ENCODE measurements at regions not wholly inside any gene's neighbourhood (a gene's known extent, or its start where the extent isn't known, plus 50 kb on each side); places are given as distances from the start of the nearest gene placed in this dataset.
A peak's percentile ranks its signal among the peaks of the same experiment; 100 is the strongest.

DNA sequence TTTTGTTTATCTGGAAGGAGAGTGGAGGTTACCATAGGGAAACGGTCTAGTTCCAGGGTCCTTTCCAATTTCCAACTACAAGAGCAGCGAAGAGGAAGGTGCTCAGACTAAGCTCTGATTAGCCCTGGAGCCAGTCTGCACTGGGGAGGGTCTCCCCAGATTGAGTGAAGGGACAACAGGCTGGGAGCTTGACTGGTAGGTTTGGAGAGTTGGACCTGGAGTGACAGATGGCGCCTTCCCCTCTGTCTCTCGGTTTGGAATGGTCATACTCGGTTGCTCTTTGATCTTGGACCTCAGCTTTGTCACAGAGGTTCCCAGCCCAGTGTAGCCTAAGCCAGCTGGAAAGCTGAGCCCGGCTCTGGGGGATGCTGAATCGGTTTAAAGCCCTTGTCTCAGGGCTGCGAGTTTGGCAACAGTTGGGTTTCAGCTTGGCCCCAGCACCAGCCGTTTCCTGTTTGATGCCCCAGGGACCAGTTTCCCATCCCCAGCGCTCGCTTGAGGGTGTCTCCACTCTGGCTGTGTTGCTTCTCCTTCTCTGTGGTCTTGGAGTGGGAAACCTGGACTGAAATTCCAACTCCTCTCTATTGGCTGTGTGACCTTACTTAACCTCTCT, 53.1 kb upstream of the ULK4 start:
- Mint-ChIP-seq H3K4me1 (peaks cover 19 to 24% of the 10 kb centered on the region in 2 experiments), H3K27me3 (ENCODE audit: low read depth) (peaks cover 4% of the 10 kb centered on the region), H3K36me3 (ENCODE audit: insufficient read depth in 1 of 3, low read depth in 3 of 3) (no peaks in the 10 kb centered on the region; a peak in 1 of 7 replicates), H3K9me3 (no peaks in the 10 kb centered on the region; a peak in 1 of 5 replicates), H3K27ac (peak overlapping the region in 1 of 3 experiments; percentile 71; a peak in 1 of 7 replicates), H3K4me3 (peak overlapping the region; percentile 71 to 83)
- Histone ChIP-seq H2BK12ac (ENCODE audit: insufficient read length, low read depth, low read length) (no peak overlapping the region), H3K23me2 (ENCODE audit: insufficient read length, low read depth, low read length, poor library complexity, severe bottlenecking) (peaks cover 15% of the 10 kb centered on the region), H3K56ac (ENCODE audit: insufficient read length, low read depth, low read length) (no peak overlapping the region), H3K9ac (ENCODE audit: extremely low read depth, insufficient read length, low read length) (no peak overlapping the region), H3K14ac (ENCODE audit: insufficient read depth, low read length) (no peak overlapping the region), H4K8ac (replicated peaks; ENCODE audit: insufficient read length, low read depth, low read length) (no peak overlapping the region), H2AK5ac (ENCODE audit: insufficient read length, low read length) (no peak overlapping the region), H3K4me2 (ENCODE audit: insufficient read depth, insufficient read length, low read length) (peak overlapping the region; percentile 58), H3K4ac (ENCODE audit: low read depth, low read length) (no peak overlapping the region), H4K91ac (ENCODE audit: insufficient read length, low read depth, low read length) (no peak overlapping the region), H4K20me1 (ENCODE audit: control insufficient read depth, insufficient read depth, insufficient read length) (no peaks in the 10 kb centered on the region), H2BK5ac (ENCODE audit: insufficient read length, low read length) (no peak overlapping the region), H3K18ac (ENCODE audit: insufficient read length, low read depth, low read length) (no peak overlapping the region), H2BK120ac (ENCODE audit: low read depth, low read length, poor library complexity, severe bottlenecking) (no peak overlapping the region), H4K5ac (ENCODE audit: insufficient read length, low read depth, low read length) (no peak overlapping the region), H3T11ph (ENCODE audit: low read length) (no peak overlapping the region), H3K27ac (ENCODE audit: insufficient read length, low read depth, low read length) (no peak overlapping the region), H3K9me3 (ENCODE audit: control insufficient read depth, low read depth, low read length) (no peaks in the 10 kb centered on the region), H2AFZ (ENCODE audit: low read length) (no peak overlapping the region), H3K79me2 (ENCODE audit: insufficient read depth, low read length) (peaks cover 3% of the 10 kb centered on the region; the same call in 1 of the 2 replicates), H2BK20ac (ENCODE audit: low read depth, low read length, poor library complexity, severe bottlenecking) (no peak overlapping the region), H2BK15ac (ENCODE audit: low read depth, low read length) (no peak overlapping the region), H3K27me3 (ENCODE audit: insufficient read depth, low read length) (no peaks in the 10 kb centered on the region), H3K23ac (ENCODE audit: insufficient read length, low read depth, low read length) (no peak overlapping the region), H3K4me1 (ENCODE audit: insufficient read depth, low read length) (peaks cover 4% of the 10 kb centered on the region; the same call in 1 of the 2 replicates), H3K79me1 (ENCODE audit: insufficient read depth, low read depth, low read length, poor library complexity, severe bottlenecking) (peaks cover 9% of the 10 kb centered on the region)
- no CpG with 5 or more reads among the region's 11 CpGs for WGBS (ENCODE audit: extremely low coverage, insufficient read length, low lambda C conversion rate)
- DNase-seq = no peak
- TF ChIP-seq, protein P1, sequence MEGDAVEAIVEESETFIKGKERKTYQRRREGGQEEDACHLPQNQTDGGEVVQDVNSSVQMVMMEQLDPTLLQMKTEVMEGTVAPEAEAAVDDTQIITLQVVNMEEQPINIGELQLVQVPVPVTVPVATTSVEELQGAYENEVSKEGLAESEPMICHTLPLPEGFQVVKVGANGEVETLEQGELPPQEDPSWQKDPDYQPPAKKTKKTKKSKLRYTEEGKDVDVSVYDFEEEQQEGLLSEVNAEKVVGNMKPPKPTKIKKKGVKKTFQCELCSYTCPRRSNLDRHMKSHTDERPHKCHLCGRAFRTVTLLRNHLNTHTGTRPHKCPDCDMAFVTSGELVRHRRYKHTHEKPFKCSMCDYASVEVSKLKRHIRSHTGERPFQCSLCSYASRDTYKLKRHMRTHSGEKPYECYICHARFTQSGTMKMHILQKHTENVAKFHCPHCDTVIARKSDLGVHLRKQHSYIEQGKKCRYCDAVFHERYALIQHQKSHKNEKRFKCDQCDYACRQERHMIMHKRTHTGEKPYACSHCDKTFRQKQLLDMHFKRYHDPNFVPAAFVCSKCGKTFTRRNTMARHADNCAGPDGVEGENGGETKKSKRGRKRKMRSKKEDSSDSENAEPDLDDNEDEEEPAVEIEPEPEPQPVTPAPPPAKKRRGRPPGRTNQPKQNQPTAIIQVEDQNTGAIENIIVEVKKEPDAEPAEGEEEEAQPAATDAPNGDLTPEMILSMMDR (conservative IDR thresholded peaks at IDR 0.05) = no peak
